LNCaP clone FGC (cell line): ENCODE measurements at regions not wholly inside any gene's neighbourhood (a gene's known extent, or its start where the extent isn't known, plus 50 kb on each side); places are given as distances from the start of the nearest gene placed in this dataset.

Experiments
- DNase-seq: peaks from one replicate; pipeline ENCODE4 v3.0.0-alpha.2; 2011; ENCODE audit warnings: low read depth
- H3K4me3 ChIP-seq: 2 replicates; pipeline ENCODE4 v1.5.1; 2011; ENCODE audit warnings: mild to moderate bottlenecking, low read depth, low read length, control low read depth
- CTCF ChIP-seq: IDR thresholded peaks from 2 replicates; pipeline ENCODE4 v1.5.1; 2012; ENCODE audit warnings: mild to moderate bottlenecking; ENCODE audit not compliant: control insufficient read depth, insufficient read depth; ENCODE audit errors: extremely low read depth

DNA sequence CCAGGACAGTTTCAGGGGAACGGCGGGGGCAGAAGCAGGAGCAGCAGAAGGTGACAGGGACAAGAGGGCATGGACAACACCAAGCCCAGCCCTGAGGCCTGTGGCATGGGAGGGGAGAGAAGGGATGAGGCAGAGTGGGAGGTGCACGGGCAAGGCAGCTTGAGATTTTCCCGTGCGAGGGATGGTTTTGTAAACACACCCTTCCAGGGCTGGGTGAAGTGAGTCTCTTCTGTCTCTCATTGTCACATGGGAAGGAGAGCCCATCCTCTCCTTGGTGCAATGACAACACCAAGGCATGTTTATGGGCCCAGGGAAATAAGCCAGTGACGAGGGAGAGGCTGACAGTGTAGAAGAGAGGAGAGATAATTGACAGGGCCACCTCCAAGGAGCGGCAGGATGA is 69.6 kb upstream of the RIOK3 start:
- H3K4me3 ChIP-seq: no peak overlapping the region
- TF ChIP-seq CTCF: no peak
- no peak for DNase-seq

GRCh38 chr18:23384778-23385736 is 68.0 kb upstream of the RIOK3 start:
- H3K4me3 ChIP-seq: no peak overlapping the region
- DNase-seq: no peak
- no peak for TF ChIP-seq CTCF

- no peak for DNase-seq
- no peak for TF ChIP-seq CTCF
- H3K4me3 ChIP-seq: no peak overlapping the region
These were observed 66.8 kb upstream of the RIOK3 start for GRCh38 chr18:23386317-23386716.

GRCh38 chr18:23387265-23387664 is 65.8 kb upstream of the RIOK3 start:
- DNase-seq: no peak
- no peak for TF ChIP-seq CTCF
- no peak overlapping the region for H3K4me3 ChIP-seq

GRCh38 chr18:23388357-23388756 is 64.7 kb upstream of the RIOK3 start:
- no peak for TF ChIP-seq CTCF
- DNase-seq: no peak
- H3K4me3 ChIP-seq: no peak overlapping the region

DNA sequence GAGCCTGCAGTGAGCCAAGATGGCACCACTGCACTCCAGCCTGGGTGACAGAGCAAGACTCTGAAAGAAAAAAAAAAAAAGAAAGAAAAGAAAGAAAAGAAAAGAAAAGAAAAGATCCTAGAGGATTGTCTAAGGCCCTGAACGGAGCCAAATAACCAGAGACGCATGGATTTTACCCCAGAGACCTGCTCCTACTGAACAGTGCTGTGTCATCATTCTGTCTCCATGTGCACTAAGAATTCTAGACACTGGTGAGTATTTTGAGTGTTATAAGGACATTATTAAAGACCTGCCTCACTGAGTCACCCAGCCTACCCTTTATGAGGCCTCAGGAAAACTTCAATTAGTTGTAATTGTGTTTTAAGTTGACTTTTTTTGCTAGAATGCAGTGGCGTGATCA is 61.9 kb upstream of the RIOK3 start:
- no peak overlapping the region for H3K4me3 ChIP-seq
- DNase-seq: no peak
- TF ChIP-seq CTCF: no peak

DNA sequence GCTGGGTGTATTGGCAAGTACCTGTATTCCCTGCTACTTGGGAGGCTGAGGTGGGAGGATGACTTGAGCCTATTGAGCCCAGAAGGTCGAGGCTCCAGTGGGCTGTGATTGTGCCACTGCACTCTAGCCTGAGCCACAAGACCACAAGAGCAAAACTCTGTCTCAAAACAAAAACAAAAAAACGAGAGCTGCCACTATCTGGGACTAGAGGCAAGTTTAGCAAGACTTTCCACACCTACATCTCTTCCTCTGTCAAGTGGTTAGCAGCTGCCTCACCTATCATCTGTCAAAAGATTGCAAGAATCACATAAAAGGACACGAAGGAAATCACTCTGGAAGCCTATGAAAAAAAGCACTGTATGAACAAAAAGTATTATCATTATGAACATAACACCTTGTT is 55.2 kb upstream of the RIOK3 start:
- TF ChIP-seq CTCF: no peak
- no peak for DNase-seq

More for the DNA sequence above, 55.2 kb upstream of the RIOK3 start:
- H3K4me3 ChIP-seq: no peak overlapping the region
